GM12878 (cell line): ENCODE measurements at regions not wholly inside any gene's neighbourhood (a gene's known extent, or its start where the extent isn't known, plus 50 kb on each side); places are given as distances from the start of the nearest gene placed in this dataset.

Experiments used
- ATAC-seq: fragments of 200-7000 bp; cut with Tn5 transposase; 3 replicates; pipeline ENCODE4 v1.9.1; 2020; ENCODE audit warnings: mild to moderate bottlenecking, moderate library complexity
- BruUV-seq: library from RNA; stranded (reverse); fragments of 400-500 nt; replicated peaks from 2 replicates; lab custom pipeline; 2021; lab: Mats Ljungman, UMichigan
- CTCF ChIA-PET: fragments of 300-600 bp; sonication (Branson Sonifier 250); formaldehyde crosslinking; extraction: SDS; loops from one replicate; lab custom pipeline; 2021; ENCODE audit warnings: inconsistent platforms; lab: Yijun Ruan, JAX
- POLR2A ChIA-PET: fragments of 350-600 bp; formaldehyde crosslinking; extraction: SDS; loops from one replicate; lab custom pipeline; 2021; ENCODE audit warnings: inconsistent platforms; lab: Charles Lee
- RAD21 ChIA-PET: fragments of 300-600 bp; sonication (Branson Sonifier 250); formaldehyde crosslinking; loops from one replicate; lab custom pipeline; 2023; ENCODE audit warnings: antibody characterized with exemption; ENCODE audit not compliant: unreplicated experiment; lab: Charles Lee
- SMC1A ChIA-PET: fragments of 300-600 bp; sonication (Branson Sonifier 250); formaldehyde crosslinking; loops from one replicate; lab custom pipeline; 2023; ENCODE audit not compliant: unreplicated experiment, uncharacterized antibody; lab: Charles Lee
- DNase-seq: peaks from one replicate; pipeline ENCODE4 v3.0.0-alpha.2; 2011; ENCODE audit warnings: low read depth, low spot score
- FAIRE-seq: peaks from 3 replicates; lab custom pipeline; 2011; peaks lifted over from hg19 to GRCh38; lab: Jason Lieb, UNC
- H2AFZ ChIP-seq: 2 replicates; pipeline ENCODE4 v1.6.0; 2011; ENCODE audit warnings: low read depth, low read length, control low read depth; ENCODE audit not compliant: control insufficient read depth
- H3K27ac ChIP-seq: 2 replicates; pipeline ENCODE4 v1.5.1; 2011; ENCODE audit warnings: control low read depth; ENCODE audit not compliant: control insufficient read depth, insufficient read depth
- H3K27me3 ChIP-seq, 2 experiments: replicated peaks in 1 of 2; 2 replicates each; pipeline versions ENCODE4 v1.6.0 to v1.6.1; 2011; ENCODE audit warnings: low read length in 1 of 2; ENCODE audit not compliant: control insufficient read depth in 2 of 2, insufficient read depth in 2 of 2
- H3K36me3 ChIP-seq, 2 experiments: 2 replicates each; pipeline ENCODE4 v1.5.1; 2011; ENCODE audit warnings: low read length in 1 of 2; ENCODE audit not compliant: control insufficient read depth in 2 of 2, insufficient read depth in 2 of 2
- H3K4me1 ChIP-seq: 2 replicates; pipeline ENCODE4 v1.6.1; 2011; ENCODE audit warnings: mild to moderate bottlenecking, low read length, moderate library complexity, mixed read lengths; ENCODE audit not compliant: control insufficient read depth, insufficient read depth
- H3K4me2 ChIP-seq: 2 replicates; pipeline ENCODE4 v1.6.0; 2011; ENCODE audit warnings: control low read depth; ENCODE audit not compliant: control insufficient read depth, insufficient read depth
- H3K4me3 ChIP-seq: fragments of 200-600 bp; sonication (generic); 2 replicates; pipeline ENCODE4 v1.5.1; 2016
- H3K79me2 ChIP-seq: 2 replicates; pipeline ENCODE4 v1.6.0; 2011; ENCODE audit warnings: low read length; ENCODE audit not compliant: control insufficient read depth, insufficient read depth
- H3K9ac ChIP-seq: 2 replicates; pipeline ENCODE4 v1.8.0; 2011; ENCODE audit warnings: low read length, control low read depth, mixed read lengths; ENCODE audit not compliant: control insufficient read depth, insufficient read depth
- H3K9me3 ChIP-seq: replicated peaks from 3 replicates; pipeline ENCODE4 v1.5.1; 2011; ENCODE audit warnings: mild to moderate bottlenecking, low read length; ENCODE audit not compliant: control insufficient read depth, insufficient read depth
- H4K20me1 ChIP-seq: 2 replicates; pipeline ENCODE4 v1.6.0; 2011; ENCODE audit not compliant: control insufficient read depth, insufficient read depth
- ATF3 ChIP-seq: IDR thresholded peaks from 2 replicates; pipeline ENCODE4 v1.6.1; 2011; ENCODE audit warnings: low read depth, mild to moderate bottlenecking, low read length, moderate library complexity, borderline replicate concordance; ENCODE audit errors: extremely low read depth
- BCL3 ChIP-seq: IDR thresholded peaks from 2 replicates; pipeline ENCODE4 v1.6.1; 2011; ENCODE audit warnings: borderline replicate concordance, low read depth, mild to moderate bottlenecking, moderate library complexity, low read length; ENCODE audit not compliant: insufficient read depth, poor library complexity, severe bottlenecking
- BMI1 ChIP-seq: fragments of 450-650 bp; IDR thresholded peaks from 2 replicates; pipeline ENCODE4 v1.6.1; 2016; ENCODE audit warnings: mild to moderate bottlenecking, moderate library complexity, borderline replicate concordance
- CREM ChIP-seq: IDR thresholded peaks from 2 replicates; pipeline ENCODE4 v1.6.1; 2014; ENCODE audit warnings: antibody characterized with exemption, low read depth
- EGR1 ChIP-seq, 2 experiments: IDR thresholded peaks; 1 replicate in 1 of 2; 2 replicates in 1 of 2; pipeline ENCODE4 v1.6.1; 2011 to 2012; ENCODE audit warnings: low read depth in 2 of 2, low read length in 2 of 2, borderline replicate concordance in 1 of 2, mild to moderate bottlenecking in 1 of 2, moderate library complexity in 1 of 2
- EP300 ChIP-seq, 2 experiments: fragments of 150-350 bp in 1 of 2; IDR thresholded peaks; 2 replicates each; pipeline ENCODE4 v1.6.1; 2011 to 2012; ENCODE audit warnings: low read depth in 2 of 2, low read length in 2 of 2, borderline replicate concordance in 1 of 2, improper control_type of control experiment in 1 of 2, inconsistent platforms in 1 of 2; ENCODE audit not compliant: control insufficient read depth in 1 of 2
- GABPA ChIP-seq: IDR thresholded peaks from 2 replicates; pipeline ENCODE4 v1.6.1; 2014; ENCODE audit warnings: antibody characterized with exemption, low read depth, mild to moderate bottlenecking, inconsistent platforms
- JUNB ChIP-seq: IDR thresholded peaks from 2 replicates; pipeline ENCODE4 v1.6.1; 2016; ENCODE audit warnings: antibody characterized with exemption, mild to moderate bottlenecking
- KDM1A ChIP-seq: fragments of 200-600 bp; sonication (generic); IDR thresholded peaks from 2 replicates; pipeline ENCODE4 v1.6.1; 2016; ENCODE audit warnings: borderline replicate concordance
- LARP7 ChIP-seq: fragments of 450-650 bp; IDR thresholded peaks from 2 replicates; pipeline ENCODE4 v1.6.1; 2017; ENCODE audit warnings: mild to moderate bottlenecking
- MEF2A ChIP-seq: IDR thresholded peaks from 2 replicates; pipeline ENCODE4 v1.6.1; 2011; ENCODE audit warnings: low read depth, mild to moderate bottlenecking, low read length, moderate library complexity; ENCODE audit not compliant: insufficient read depth
- MYC ChIP-seq: IDR thresholded peaks from 2 replicates; pipeline ENCODE4 v1.6.1; 2011; ENCODE audit warnings: mild to moderate bottlenecking, low read length, moderate library complexity, inconsistent platforms; ENCODE audit not compliant: insufficient read depth, insufficient replicate concordance, insufficient read length, severe bottlenecking
- PRDM15 ChIP-seq: fragments of 450-650 bp; formaldehyde crosslinking; IDR thresholded peaks from 2 replicates; pipeline ENCODE4 v1.4.0; 2020; ENCODE audit warnings: mild to moderate bottlenecking, moderate library complexity
- RAD21 ChIP-seq: IDR thresholded peaks from 2 replicates; pipeline ENCODE4 v1.6.1; 2011; ENCODE audit warnings: mild to moderate bottlenecking, low read depth, low read length, moderate library complexity; ENCODE audit not compliant: insufficient read depth
- RCOR1 ChIP-seq: conservative IDR thresholded peaks from 2 replicates; pipeline ENCODE4 v1.6.1; 2012; ENCODE audit warnings: low read depth, low read length, improper control_type of control experiment
- RFX5 ChIP-seq: IDR thresholded peaks from 2 replicates; pipeline ENCODE4 v1.6.1; 2011; ENCODE audit warnings: low read depth, low read length, improper control_type of control experiment
- SMAD5 ChIP-seq: IDR thresholded peaks from 2 replicates; pipeline ENCODE4 v1.6.1; 2016; ENCODE audit warnings: antibody characterized with exemption, low read depth
- YY1 ChIP-seq: IDR thresholded peaks from 2 replicates; pipeline ENCODE4 v1.6.1; 2011; ENCODE audit warnings: low read depth, mild to moderate bottlenecking, low read length
- ZNF274 ChIP-seq: IDR thresholded peaks from one replicate; pipeline ENCODE4 v1.8.0; 2011; ENCODE audit not compliant: insufficient read length, insufficient read depth
- ZSCAN29 ChIP-seq: fragments of 450-650 bp; IDR thresholded peaks from 2 replicates; pipeline ENCODE4 v1.6.1; 2017; ENCODE audit warnings: mild to moderate bottlenecking, moderate library complexity
- WGBS: methylation state at CpG from one replicate; pipeline ENCODE4 v1.1.6; 2016; ENCODE audit warnings: low lambda C conversion rate; ENCODE audit not compliant: insufficient replicate concordance, insufficient coverage; ENCODE audit errors: missing lambda C conversion rate; 5-methylcytosine and 5-hydroxymethylcytosine counted together
- in situ Hi-C: fragments of 300-500 bp; cut with MboI; formaldehyde crosslinking; loops from 9 replicates; pipeline ENCODE4 v1.14.3; 2018; ENCODE audit warnings: mixed read lengths
- intact Hi-C: fragments of 100-400 bp; cut with micrococcal nuclease; formaldehyde crosslinking; loops from one replicate; pipeline ENCODE4 v1.14.2; 2022; ENCODE audit not compliant: unreplicated experiment

GRCh38 chr4:71685975-71686374 is 97.9 kb downstream of the GC start:
- no TSS peak for BruUV-seq
- H3K36me3 ChIP-seq, result no peaks in the 10 kb centered on the region
- intact Hi-C loops (no loop called here), in situ Hi-C loops (no loop called here)
- ChIA-PET CTCF (interaction anchor here (0.5 kb wide), 1 partner anchor 676 kb away, joined by 3 read pairs; no protein-coding TSS in a partner anchor), POLR2A (no interaction called here), SMC1A (no interaction called here), RAD21 (no interaction called here)
- H3K79me2 ChIP-seq, result no peaks in the 10 kb centered on the region
- no peaks in the 10 kb centered on the region for H3K27me3 ChIP-seq
- DNase-seq (no peak), ATAC-seq (no peak), FAIRE-seq (no peak)
- no peaks in the 10 kb centered on the region for H3K4me1 ChIP-seq
- no peak overlapping the region for H3K27ac ChIP-seq
- no peaks in the 10 kb centered on the region for H4K20me1 ChIP-seq
- H2AFZ ChIP-seq, result no peak overlapping the region
- no peaks in the 10 kb centered on the region for H3K9me3 ChIP-seq
- H3K4me2 ChIP-seq, result no peak overlapping the region
- H3K9ac ChIP-seq, result no peak overlapping the region
- WGBS, result 35% methylated on average over 1 of the region's 1 CpG
- TF ChIP-seq EGR1 (IDR thresholded peaks at IDR 0.05; ENCODE audit: borderline replicate concordance in 1 of 2, low read depth in 2 of 2, low read length in 2 of 2) (no peak), GABPA (no peak), RFX5 (no peak), MYC (no peak), ATF3 (no peak), JUNB (no peak), PRDM15 (CRISPR knock-in tag) (no peak), ZNF274 (no peak), RAD21 (no peak), LARP7 (no peak), EP300 (IDR thresholded peaks at IDR 0.05; ENCODE audit: borderline replicate concordance in 1 of 2, control insufficient read depth in 1 of 2, low read depth in 2 of 2, low read length in 2 of 2) (no peak), BMI1 (no peak), ZSCAN29 (no peak), YY1 (no peak), BCL3 (no peak), CREM (no peak), RCOR1 (no peak), MEF2A (no peak), SMAD5 (no peak), KDM1A (no peak)
- no peak overlapping the region for H3K4me3 ChIP-seq
